ENCODE measurements at regions not wholly inside any gene's neighbourhood (a gene's known extent, or its start where the extent isn't known, plus 50 kb on each side); places are given as distances from the start of the nearest gene placed in this dataset.

DNA sequence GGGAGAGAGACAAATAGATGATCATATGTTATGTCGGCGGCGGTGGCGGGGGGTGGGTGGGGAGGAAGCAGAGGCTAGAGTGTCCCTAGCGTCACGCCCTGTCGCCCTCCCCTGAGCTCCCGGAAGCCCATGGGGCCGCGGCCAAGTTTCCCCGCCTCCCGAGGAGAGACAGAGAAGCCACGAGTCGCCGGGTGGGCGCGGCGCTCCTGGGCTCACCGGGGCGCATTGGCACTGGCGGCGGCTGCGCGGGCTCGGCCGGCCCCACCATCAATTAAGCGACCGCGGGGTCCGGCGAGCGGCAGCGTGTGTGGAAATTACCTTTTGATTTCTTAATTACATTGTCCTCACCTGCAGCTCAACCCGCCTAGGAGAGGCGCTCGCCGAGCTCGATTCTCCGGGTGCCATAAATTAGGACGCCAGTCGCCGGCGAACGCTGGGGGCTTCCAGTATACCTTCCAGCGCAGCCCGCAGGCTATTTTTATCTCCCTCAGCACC, 119.9 kb upstream of the LHX5 start:
- peak overlapping the region; percentile 46 for H3K4me3 ChIP-seq (ENCODE audit: low read depth, low read length)
- H3K27ac ChIP-seq (ENCODE audit: low read depth, low read length): no peak overlapping the region
- peak overlapping the region; percentile 32; the same call in 1 of the 2 replicates for H3K9ac ChIP-seq (ENCODE audit: low read depth, low read length)
- H3K27me3 ChIP-seq (ENCODE audit: control insufficient read depth, insufficient read depth, low read length): peaks cover 10% of the 10 kb centered on the region
- H3K9me3 ChIP-seq (ENCODE audit: control insufficient read depth, insufficient read depth, low read length): no peaks in the 10 kb centered on the region
- peaks cover 31% of the 10 kb centered on the region for H3K4me1 ChIP-seq (ENCODE audit: control insufficient read depth, insufficient read depth, low read length)
- H3K36me3 ChIP-seq (ENCODE audit: control insufficient read depth, insufficient read depth, low read length): no peaks in the 10 kb centered on the region

DNA sequence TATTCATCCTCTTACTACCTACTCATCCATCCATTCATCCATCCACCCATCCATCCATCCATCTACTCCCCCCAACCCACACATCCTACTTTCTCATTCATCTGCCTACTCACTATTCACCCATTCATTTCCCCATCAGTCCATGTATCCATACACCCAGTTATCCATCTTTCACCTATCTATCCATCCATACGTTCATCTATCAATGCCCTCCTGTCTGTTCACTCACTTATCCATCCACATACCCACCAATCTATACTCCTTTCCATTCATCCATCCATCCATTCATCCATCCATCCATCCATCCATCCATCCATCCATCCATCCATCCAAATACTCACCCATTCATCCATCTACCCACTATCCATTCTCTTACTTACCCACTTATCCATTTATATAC, 117.8 kb upstream of the LHX5 start:
- Histone ChIP-seq H3K27me3 (ENCODE audit: control insufficient read depth, insufficient read depth, low read length) (peaks cover 10% of the 10 kb centered on the region), H3K4me1 (ENCODE audit: control insufficient read depth, insufficient read depth, low read length) (peaks cover 39% of the 10 kb centered on the region), H3K9ac (ENCODE audit: low read depth, low read length) (no peak overlapping the region), H3K4me3 (ENCODE audit: low read depth, low read length) (no peak overlapping the region), H3K27ac (ENCODE audit: low read depth, low read length) (no peak overlapping the region), H3K36me3 (ENCODE audit: control insufficient read depth, insufficient read depth, low read length) (no peaks in the 10 kb centered on the region), H3K9me3 (ENCODE audit: control insufficient read depth, insufficient read depth, low read length) (no peaks in the 10 kb centered on the region)

GRCh38 chr12:113587720-113588119, 116.0 kb upstream of the LHX5 start:
- H3K4me1 ChIP-seq (ENCODE audit: control insufficient read depth, insufficient read depth, low read length): peaks cover 38% of the 10 kb centered on the region
- no peak overlapping the region; the same call in 1 of the 2 replicates for H3K9ac ChIP-seq (ENCODE audit: low read depth, low read length)
- H3K36me3 ChIP-seq (ENCODE audit: control insufficient read depth, insufficient read depth, low read length): no peaks in the 10 kb centered on the region
- H3K4me3 ChIP-seq (ENCODE audit: low read depth, low read length): 0 out of 2 replicates have a peak overlapping the region, but pooled peaks have one; percentile 24
- H3K27me3 ChIP-seq (ENCODE audit: control insufficient read depth, insufficient read depth, low read length): peaks cover 10% of the 10 kb centered on the region
- no peaks in the 10 kb centered on the region for H3K9me3 ChIP-seq (ENCODE audit: control insufficient read depth, insufficient read depth, low read length)
- H3K27ac ChIP-seq (ENCODE audit: low read depth, low read length): peak overlapping the region; percentile 96

- Histone ChIP-seq H3K27me3 (ENCODE audit: control insufficient read depth, insufficient read depth, low read length) (no peaks in the 10 kb centered on the region), H3K36me3 (ENCODE audit: control insufficient read depth, insufficient read depth, low read length) (no peaks in the 10 kb centered on the region), H3K9me3 (ENCODE audit: control insufficient read depth, insufficient read depth, low read length) (no peaks in the 10 kb centered on the region), H3K9ac (ENCODE audit: low read depth, low read length) (no peak overlapping the region), H3K27ac (ENCODE audit: low read depth, low read length) (no peak overlapping the region), H3K4me1 (ENCODE audit: control insufficient read depth, insufficient read depth, low read length) (peaks cover 31% of the 10 kb centered on the region), H3K4me3 (ENCODE audit: low read depth, low read length) (no peak overlapping the region)
Measured at GRCh38 chr12:113586461-113586860, 114.8 kb upstream of the LHX5 start.

DNA sequence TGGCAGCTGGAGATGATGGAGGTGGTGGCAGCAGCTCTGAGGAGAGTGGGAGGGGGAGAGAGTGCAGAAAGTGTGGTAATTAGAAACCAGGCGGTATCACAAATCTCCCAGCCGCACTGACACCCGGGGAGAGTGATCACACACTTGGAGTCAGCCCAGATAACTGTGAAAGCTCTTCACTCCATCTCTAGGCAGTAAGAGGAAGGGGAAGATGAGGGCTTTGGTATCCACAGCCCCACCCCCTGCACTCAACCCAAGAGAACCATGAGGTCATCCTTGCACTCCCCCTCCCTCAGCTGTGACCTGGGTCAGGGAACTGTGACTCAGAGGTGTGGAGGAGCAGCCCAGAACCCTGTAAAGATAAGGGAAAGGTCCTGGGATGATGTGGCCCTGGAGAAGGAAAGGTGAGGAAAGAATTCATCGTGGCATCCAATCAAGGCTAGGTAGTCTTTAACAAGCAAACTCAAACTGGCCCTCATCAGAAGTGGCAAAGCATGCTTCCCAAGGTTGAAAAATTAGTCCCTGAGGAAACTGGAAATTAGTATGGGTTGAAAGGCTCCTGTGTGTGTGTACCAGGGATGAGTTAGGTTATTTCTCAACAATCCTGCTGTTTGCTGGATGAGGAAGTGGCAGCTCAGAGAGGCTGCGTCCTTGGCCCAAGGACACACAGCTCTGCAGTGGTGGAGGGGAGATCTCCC, 111.0 kb upstream of the LHX5 start:
- no peaks in the 10 kb centered on the region for H3K36me3 ChIP-seq (ENCODE audit: control insufficient read depth, insufficient read depth, low read length)
- H3K4me1 ChIP-seq (ENCODE audit: control insufficient read depth, insufficient read depth, low read length): peaks cover 22% of the 10 kb centered on the region
- no peaks in the 10 kb centered on the region for H3K27me3 ChIP-seq (ENCODE audit: control insufficient read depth, insufficient read depth, low read length)
- H3K9me3 ChIP-seq (ENCODE audit: control insufficient read depth, insufficient read depth, low read length): peaks cover 11% of the 10 kb centered on the region
- peak overlapping the region; percentile 29 for H3K27ac ChIP-seq (ENCODE audit: low read depth, low read length)
- H3K4me3 ChIP-seq (ENCODE audit: low read depth, low read length): no peak overlapping the region
- H3K9ac ChIP-seq (ENCODE audit: low read depth, low read length): no peak overlapping the region

- H3K9ac ChIP-seq (ENCODE audit: low read depth, low read length): no peak overlapping the region
- no peak overlapping the region for H3K27ac ChIP-seq (ENCODE audit: low read depth, low read length)
- H3K36me3 ChIP-seq (ENCODE audit: control insufficient read depth, insufficient read depth, low read length): no peaks in the 10 kb centered on the region
- no peaks in the 10 kb centered on the region for H3K27me3 ChIP-seq (ENCODE audit: control insufficient read depth, insufficient read depth, low read length)
- H3K4me3 ChIP-seq (ENCODE audit: low read depth, low read length): no peak overlapping the region
- peaks cover 11% of the 10 kb centered on the region for H3K9me3 ChIP-seq (ENCODE audit: control insufficient read depth, insufficient read depth, low read length)
- H3K4me1 ChIP-seq (ENCODE audit: control insufficient read depth, insufficient read depth, low read length): peaks cover 10% of the 10 kb centered on the region
Measured at GRCh38 chr12:113581342-113581741, 109.7 kb upstream of the LHX5 start.

DNA sequence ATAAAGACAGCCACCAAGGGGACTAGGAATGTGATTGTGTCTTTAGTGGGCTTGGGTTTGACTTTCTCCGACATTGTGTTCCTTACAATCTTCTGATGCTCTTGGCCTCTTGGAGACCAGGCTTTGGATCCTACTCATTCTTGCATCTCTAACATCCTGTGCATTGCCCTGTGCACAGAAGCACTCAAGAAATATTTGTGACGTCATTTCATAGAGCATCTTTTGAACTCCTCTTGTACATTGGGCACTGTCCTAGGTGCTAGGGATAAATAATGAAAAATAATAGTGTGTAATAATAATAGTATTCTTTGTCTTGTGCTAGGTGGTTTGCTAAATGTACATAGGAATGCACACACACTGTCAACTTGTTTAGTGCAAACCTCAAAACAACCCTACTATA, 108.8 kb upstream of the LHX5 start:
- no peak overlapping the region for H3K4me3 ChIP-seq (ENCODE audit: low read depth, low read length)
- no peaks in the 10 kb centered on the region for H3K36me3 ChIP-seq (ENCODE audit: control insufficient read depth, insufficient read depth, low read length)
- H3K27ac ChIP-seq (ENCODE audit: low read depth, low read length): no peak overlapping the region
- peaks cover 4% of the 10 kb centered on the region; the same call in 1 of the 2 replicates for H3K4me1 ChIP-seq (ENCODE audit: control insufficient read depth, insufficient read depth, low read length)
- no peaks in the 10 kb centered on the region for H3K27me3 ChIP-seq (ENCODE audit: control insufficient read depth, insufficient read depth, low read length)
- peaks cover 11% of the 10 kb centered on the region for H3K9me3 ChIP-seq (ENCODE audit: control insufficient read depth, insufficient read depth, low read length)
- H3K9ac ChIP-seq (ENCODE audit: low read depth, low read length): no peak overlapping the region

DNA sequence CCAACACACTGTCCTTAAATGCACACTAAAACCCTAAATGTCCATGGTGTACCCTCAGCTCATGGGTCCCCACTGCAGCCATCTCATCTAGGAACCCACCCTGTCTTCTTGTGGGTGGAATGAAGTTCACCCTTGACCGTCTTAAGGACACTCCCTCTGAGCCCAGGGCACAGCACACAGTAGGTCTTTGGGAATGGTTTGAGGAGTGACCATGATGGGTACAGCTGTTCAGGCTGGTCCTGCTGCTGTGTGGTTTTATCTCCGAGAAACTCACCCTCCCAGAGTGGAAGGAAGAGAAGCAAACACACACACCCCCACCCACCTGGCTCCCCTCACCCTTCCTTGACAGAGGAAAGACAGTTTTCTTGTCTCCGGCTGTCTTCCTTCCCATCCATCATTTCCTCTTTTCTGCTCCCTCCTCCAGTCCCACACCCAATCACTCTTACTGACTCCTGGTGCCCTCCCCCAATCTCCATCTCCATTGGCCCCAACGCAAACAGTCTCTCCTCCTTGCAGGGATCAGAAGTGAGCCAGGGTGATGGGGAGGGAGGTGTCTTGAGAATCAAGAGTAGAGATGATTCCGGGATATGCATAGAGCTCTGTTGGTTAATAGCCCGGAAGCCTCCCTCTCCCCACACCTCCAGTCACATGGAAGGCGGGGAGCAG, 105.9 kb upstream of the LHX5 start:
- no peaks in the 10 kb centered on the region; the same call in 1 of the 2 replicates for H3K4me1 ChIP-seq (ENCODE audit: control insufficient read depth, insufficient read depth, low read length)
- no peaks in the 10 kb centered on the region for H3K27me3 ChIP-seq (ENCODE audit: control insufficient read depth, insufficient read depth, low read length)
- no peak overlapping the region for H3K4me3 ChIP-seq (ENCODE audit: low read depth, low read length)
- H3K9ac ChIP-seq (ENCODE audit: low read depth, low read length): no peak overlapping the region
- peaks cover 11% of the 10 kb centered on the region for H3K9me3 ChIP-seq (ENCODE audit: control insufficient read depth, insufficient read depth, low read length)
- H3K36me3 ChIP-seq (ENCODE audit: control insufficient read depth, insufficient read depth, low read length): no peaks in the 10 kb centered on the region
- H3K27ac ChIP-seq (ENCODE audit: low read depth, low read length): no peak overlapping the region

GRCh38 chr12:113575386-113575785, 103.7 kb upstream of the LHX5 start:
- Histone ChIP-seq H3K9ac (ENCODE audit: low read depth, low read length) (no peak overlapping the region), H3K27me3 (ENCODE audit: control insufficient read depth, insufficient read depth, low read length) (no peaks in the 10 kb centered on the region), H3K9me3 (ENCODE audit: control insufficient read depth, insufficient read depth, low read length) (peaks cover 2% of the 10 kb centered on the region), H3K27ac (ENCODE audit: low read depth, low read length) (no peak overlapping the region), H3K4me3 (ENCODE audit: low read depth, low read length) (no peak overlapping the region), H3K36me3 (ENCODE audit: control insufficient read depth, insufficient read depth, low read length) (no peaks in the 10 kb centered on the region), H3K4me1 (ENCODE audit: control insufficient read depth, insufficient read depth, low read length) (no peaks in the 10 kb centered on the region)

GRCh38 chr12:113573148-113573547, 101.5 kb upstream of the LHX5 start:
- Histone ChIP-seq H3K4me3 (ENCODE audit: low read depth, low read length) (no peak overlapping the region), H3K4me1 (ENCODE audit: control insufficient read depth, insufficient read depth, low read length) (no peaks in the 10 kb centered on the region), H3K27ac (ENCODE audit: low read depth, low read length) (no peak overlapping the region), H3K27me3 (ENCODE audit: control insufficient read depth, insufficient read depth, low read length) (no peaks in the 10 kb centered on the region), H3K9ac (ENCODE audit: low read depth, low read length) (no peak overlapping the region), H3K9me3 (ENCODE audit: control insufficient read depth, insufficient read depth, low read length) (no peaks in the 10 kb centered on the region), H3K36me3 (ENCODE audit: control insufficient read depth, insufficient read depth, low read length) (no peaks in the 10 kb centered on the region)

GRCh38 chr12:113571713-113572112, 100.0 kb upstream of the LHX5 start:
- Histone ChIP-seq H3K9ac (ENCODE audit: low read depth, low read length) (no peak overlapping the region), H3K27me3 (ENCODE audit: control insufficient read depth, insufficient read depth, low read length) (no peaks in the 10 kb centered on the region)

More at GRCh38 chr12:113571713-113572112, 100.0 kb upstream of the LHX5 start:
- H3K4me3 ChIP-seq (ENCODE audit: low read depth, low read length): no peak overlapping the region
- H3K36me3 ChIP-seq (ENCODE audit: control insufficient read depth, insufficient read depth, low read length): no peaks in the 10 kb centered on the region
- H3K27ac ChIP-seq (ENCODE audit: low read depth, low read length): no peak overlapping the region
- no peaks in the 10 kb centered on the region for H3K4me1 ChIP-seq (ENCODE audit: control insufficient read depth, insufficient read depth, low read length)
- H3K9me3 ChIP-seq (ENCODE audit: control insufficient read depth, insufficient read depth, low read length): no peaks in the 10 kb centered on the region

All from HUES48 (cell line).